ENCODE measurements at regions not wholly inside any gene's neighbourhood (a gene's known extent, or its start where the extent isn't known, plus 50 kb on each side); places are given as distances from the start of the nearest gene placed in this dataset.

DNA sequence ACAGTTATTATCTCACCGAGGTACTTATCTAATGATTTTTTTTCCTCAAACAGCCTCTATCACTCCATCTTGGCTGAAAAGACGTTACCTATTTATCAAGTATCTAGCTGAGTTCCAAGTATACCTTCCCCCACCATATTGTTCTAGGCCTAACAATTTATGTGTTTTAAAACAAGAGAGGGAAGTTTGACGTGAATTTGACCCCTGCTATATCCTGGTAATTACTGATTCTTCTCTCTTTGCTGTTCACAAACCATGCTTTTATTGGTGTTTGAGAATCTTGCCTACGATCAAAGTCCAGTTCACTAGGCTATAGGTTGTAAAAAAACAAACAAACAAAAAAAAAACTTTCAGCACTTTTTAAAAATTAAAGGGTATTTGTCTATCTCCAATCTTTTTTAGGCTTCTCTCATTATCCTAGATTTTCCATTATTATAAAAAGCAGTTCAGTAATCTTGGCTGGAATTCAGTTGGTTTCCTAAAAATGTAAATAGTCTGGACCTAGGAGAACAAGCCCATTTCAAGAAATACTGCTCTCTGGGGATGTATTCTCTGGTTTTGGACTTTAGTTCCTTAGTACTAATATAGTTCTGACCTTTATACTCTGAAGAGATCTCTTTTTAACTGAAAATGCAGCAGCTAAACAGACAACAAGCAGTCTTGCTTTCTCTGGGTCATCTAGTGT lies 505.4 kb downstream of the CPS1 start:
- TF ChIP-seq, protein P1, sequence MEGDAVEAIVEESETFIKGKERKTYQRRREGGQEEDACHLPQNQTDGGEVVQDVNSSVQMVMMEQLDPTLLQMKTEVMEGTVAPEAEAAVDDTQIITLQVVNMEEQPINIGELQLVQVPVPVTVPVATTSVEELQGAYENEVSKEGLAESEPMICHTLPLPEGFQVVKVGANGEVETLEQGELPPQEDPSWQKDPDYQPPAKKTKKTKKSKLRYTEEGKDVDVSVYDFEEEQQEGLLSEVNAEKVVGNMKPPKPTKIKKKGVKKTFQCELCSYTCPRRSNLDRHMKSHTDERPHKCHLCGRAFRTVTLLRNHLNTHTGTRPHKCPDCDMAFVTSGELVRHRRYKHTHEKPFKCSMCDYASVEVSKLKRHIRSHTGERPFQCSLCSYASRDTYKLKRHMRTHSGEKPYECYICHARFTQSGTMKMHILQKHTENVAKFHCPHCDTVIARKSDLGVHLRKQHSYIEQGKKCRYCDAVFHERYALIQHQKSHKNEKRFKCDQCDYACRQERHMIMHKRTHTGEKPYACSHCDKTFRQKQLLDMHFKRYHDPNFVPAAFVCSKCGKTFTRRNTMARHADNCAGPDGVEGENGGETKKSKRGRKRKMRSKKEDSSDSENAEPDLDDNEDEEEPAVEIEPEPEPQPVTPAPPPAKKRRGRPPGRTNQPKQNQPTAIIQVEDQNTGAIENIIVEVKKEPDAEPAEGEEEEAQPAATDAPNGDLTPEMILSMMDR (IDR thresholded peaks at IDR 0.05) = no peak
- no peak for TF ChIP-seq POLR2A (IDR thresholded peaks at IDR 0.05)

All from body of pancreas (tissue), 4 donors.